GM20000 (cell line): ENCODE measurements at regions not wholly inside any gene's neighbourhood (a gene's known extent, or its start where the extent isn't known, plus 50 kb on each side); places are given as distances from the start of the nearest gene placed in this dataset.

Experiments
- DNase-seq: peaks from one replicate; pipeline ENCODE4 v3.0.0; 2012; ENCODE audit warnings: low spot score
- CTCF ChIP-seq: IDR thresholded peaks from 2 replicates; pipeline ENCODE4 v1.5.1; 2012; ENCODE audit warnings: mild to moderate bottlenecking, control low read depth; ENCODE audit errors: extremely low read depth, missing control alignments

- no peak for DNase-seq
- no peak for TF ChIP-seq CTCF
Measured at GRCh38 chr7:12085516-12085915, 125.6 kb upstream of the TMEM106B start.

GRCh38 chr7:12089951-12090756 is 120.9 kb upstream of the TMEM106B start:
- DNase-seq: no peak
- no peak for TF ChIP-seq CTCF

- DNase-seq: no peak
Measured at GRCh38 chr7:12090757-12091221, 120.3 kb upstream of the TMEM106B start.

GRCh38 chr7:12091231-12091630 is 119.9 kb upstream of the TMEM106B start:
- no peak for DNase-seq
- TF ChIP-seq CTCF: no peak

More at GRCh38 chr7:12090757-12091221, 120.3 kb upstream of the TMEM106B start:
- TF ChIP-seq CTCF: no peak

GRCh38 chr7:12092499-12093130 is 118.5 kb upstream of the TMEM106B start:
- DNase-seq: no peak
- TF ChIP-seq CTCF: no peak

GRCh38 chr7:12093365-12093764 is 117.7 kb upstream of the TMEM106B start:
- no peak for TF ChIP-seq CTCF
- no peak for DNase-seq

GRCh38 chr7:12094365-12094921 is 116.7 kb upstream of the TMEM106B start:
- TF ChIP-seq CTCF: no peak
- DNase-seq: no peak
